D721Med (cell line): ENCODE measurements at regions not wholly inside any gene's neighbourhood (a gene's known extent, or its start where the extent isn't known, plus 50 kb on each side); places are given as distances from the start of the nearest gene placed in this dataset.

ENCODE experiments used
- DNase-seq: peaks from one replicate; pipeline ENCODE4 v3.0.0; 2011; ENCODE audit warnings: low spot score; ENCODE audit not compliant: insufficient read length
- FAIRE-seq: peaks from 2 replicates; lab custom pipeline; 2011; peaks lifted over from hg19 to GRCh38; lab: Jason Lieb, UNC
- CTCF ChIP-seq: IDR thresholded peaks from 2 replicates; pipeline ENCODE4 v1.5.1; 2012; ENCODE audit warnings: mild to moderate bottlenecking, control low read depth; ENCODE audit not compliant: insufficient read depth; ENCODE audit errors: missing control alignments

- TF ChIP-seq CTCF: no peak
- no peak for FAIRE-seq
- no peak for DNase-seq
These were observed 201.6 kb downstream of the BMP7 start for GRCh38 chr20:57064836-57065235.

- no peak for FAIRE-seq
- DNase-seq: no peak
- TF ChIP-seq CTCF: no peak
These were observed 200.8 kb downstream of the BMP7 start for GRCh38 chr20:57065646-57066045.

GRCh38 chr20:57066126-57066900 is 200.1 kb downstream of the BMP7 start:
- no peak for TF ChIP-seq CTCF
- DNase-seq (no peak), FAIRE-seq (no peak)

- FAIRE-seq (no peak), DNase-seq (no peak)
- TF ChIP-seq CTCF: no peak
These were observed 197.0 kb downstream of the BMP7 start for GRCh38 chr20:57069442-57069841.

GRCh38 chr20:57070296-57070695 is 196.1 kb downstream of the BMP7 start:
- FAIRE-seq (no peak), DNase-seq (no peak)
- no peak for TF ChIP-seq CTCF

- TF ChIP-seq CTCF: no peak
- DNase-seq (no peak), FAIRE-seq (no peak)
These were observed 195.1 kb downstream of the BMP7 start for GRCh38 chr20:57071283-57071731.

- no peak for TF ChIP-seq CTCF
- no peak for FAIRE-seq
- DNase-seq: no peak
These were observed 194.4 kb downstream of the BMP7 start for GRCh38 chr20:57071954-57072583.
